Body of pancreas (tissue), 4 donors: ENCODE measurements at regions not wholly inside any gene's neighbourhood (a gene's known extent, or its start where the extent isn't known, plus 50 kb on each side); places are given as distances from the start of the nearest gene placed in this dataset.

Source experiments
- POLR2A ChIP-seq, 3 donors: fragments of 450-650 bp; IDR thresholded peaks; one replicate each; pipeline ENCODE4 v1.6.1; 2016; ENCODE audit warnings: antibody characterized with exemption in 3 of 3, mild to moderate bottlenecking in 2 of 3
- TF ChIP-seq, protein P1 (sequence below), 7 experiments: fragments of 450-650 bp in 4 of 7; fragments of 200-600 bp in 3 of 7; sonication (generic) in 3 of 7; IDR thresholded peaks; one replicate each; pipeline ENCODE4 v1.5.1; 2016 to 2019; ENCODE audit warnings: antibody characterized with exemption in 7 of 7

DNA sequence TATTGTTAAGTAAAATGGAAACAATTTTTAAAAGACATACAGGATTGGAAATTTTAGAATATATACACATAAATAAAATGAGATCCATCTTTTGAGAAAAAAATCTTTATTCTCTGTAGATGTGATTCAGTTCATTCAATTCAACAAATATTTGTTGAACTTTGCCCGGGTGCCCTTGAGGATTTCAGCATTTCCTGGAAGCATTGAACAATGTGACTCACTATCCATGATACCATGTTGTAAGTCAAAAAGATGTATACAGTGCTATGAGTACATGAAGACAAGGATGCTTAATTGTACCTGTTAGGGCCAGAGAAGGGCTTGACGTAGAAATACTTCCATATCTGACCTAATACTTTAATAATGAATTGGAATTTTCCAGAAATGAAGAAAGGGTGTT lies 353.7 kb downstream of the METTL15 start:
- TF ChIP-seq, protein P1, sequence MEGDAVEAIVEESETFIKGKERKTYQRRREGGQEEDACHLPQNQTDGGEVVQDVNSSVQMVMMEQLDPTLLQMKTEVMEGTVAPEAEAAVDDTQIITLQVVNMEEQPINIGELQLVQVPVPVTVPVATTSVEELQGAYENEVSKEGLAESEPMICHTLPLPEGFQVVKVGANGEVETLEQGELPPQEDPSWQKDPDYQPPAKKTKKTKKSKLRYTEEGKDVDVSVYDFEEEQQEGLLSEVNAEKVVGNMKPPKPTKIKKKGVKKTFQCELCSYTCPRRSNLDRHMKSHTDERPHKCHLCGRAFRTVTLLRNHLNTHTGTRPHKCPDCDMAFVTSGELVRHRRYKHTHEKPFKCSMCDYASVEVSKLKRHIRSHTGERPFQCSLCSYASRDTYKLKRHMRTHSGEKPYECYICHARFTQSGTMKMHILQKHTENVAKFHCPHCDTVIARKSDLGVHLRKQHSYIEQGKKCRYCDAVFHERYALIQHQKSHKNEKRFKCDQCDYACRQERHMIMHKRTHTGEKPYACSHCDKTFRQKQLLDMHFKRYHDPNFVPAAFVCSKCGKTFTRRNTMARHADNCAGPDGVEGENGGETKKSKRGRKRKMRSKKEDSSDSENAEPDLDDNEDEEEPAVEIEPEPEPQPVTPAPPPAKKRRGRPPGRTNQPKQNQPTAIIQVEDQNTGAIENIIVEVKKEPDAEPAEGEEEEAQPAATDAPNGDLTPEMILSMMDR (IDR thresholded peaks at IDR 0.05), result no peak
- no peak for TF ChIP-seq POLR2A (IDR thresholded peaks at IDR 0.05)
